GM18858 (cell line): ENCODE measurements at regions not wholly inside any gene's neighbourhood (a gene's known extent, or its start where the extent isn't known, plus 50 kb on each side); places are given as distances from the start of the nearest gene placed in this dataset.

Experiments
- ATAC-seq: cut with Tn5 transposase; IDR thresholded peaks from one replicate; pipeline ENCODE4 v1.9.1; 2021; ENCODE audit not compliant: unreplicated experiment

DNA sequence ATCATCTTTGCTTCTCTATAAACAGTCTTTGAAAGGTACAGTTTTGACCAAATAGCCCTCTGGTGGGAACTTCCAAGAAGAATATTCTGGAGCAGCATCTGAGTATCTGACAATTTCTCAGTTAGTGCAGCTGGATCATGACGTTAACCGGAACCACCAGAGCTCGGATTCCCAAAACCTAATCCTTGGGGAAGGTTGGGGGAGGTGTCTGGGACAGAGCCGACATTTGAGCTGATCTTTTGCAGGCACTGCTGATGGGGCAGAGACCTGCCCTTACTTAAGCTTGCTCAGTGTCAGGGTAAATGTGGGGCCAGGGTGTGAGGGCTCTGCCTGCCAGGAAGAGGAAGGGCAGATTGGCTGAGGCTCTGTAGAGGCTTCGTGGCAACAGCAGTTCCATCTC, 416.6 kb downstream of the DHX35 start:
- no peak for ATAC-seq

DNA sequence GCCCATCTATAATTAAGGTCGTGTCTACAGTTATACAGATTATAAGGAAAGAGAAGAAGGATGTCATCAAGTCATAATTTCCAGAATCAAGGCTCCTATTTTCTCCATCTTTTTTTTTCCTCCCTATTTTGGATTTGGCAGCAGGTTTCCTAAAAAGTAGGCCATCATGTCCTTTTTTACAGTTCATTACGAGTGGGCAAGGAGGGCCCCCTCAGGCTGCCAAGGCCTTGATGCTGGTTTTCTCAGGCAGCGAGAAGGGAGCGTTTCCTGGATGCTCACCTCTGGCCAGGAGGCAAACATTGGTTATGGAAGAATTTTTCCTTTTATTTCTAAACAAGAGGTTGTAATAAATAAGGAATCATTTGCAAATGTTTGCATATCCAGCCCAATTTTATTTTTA, 414.6 kb downstream of the DHX35 start:
- ATAC-seq, result no peak

DNA sequence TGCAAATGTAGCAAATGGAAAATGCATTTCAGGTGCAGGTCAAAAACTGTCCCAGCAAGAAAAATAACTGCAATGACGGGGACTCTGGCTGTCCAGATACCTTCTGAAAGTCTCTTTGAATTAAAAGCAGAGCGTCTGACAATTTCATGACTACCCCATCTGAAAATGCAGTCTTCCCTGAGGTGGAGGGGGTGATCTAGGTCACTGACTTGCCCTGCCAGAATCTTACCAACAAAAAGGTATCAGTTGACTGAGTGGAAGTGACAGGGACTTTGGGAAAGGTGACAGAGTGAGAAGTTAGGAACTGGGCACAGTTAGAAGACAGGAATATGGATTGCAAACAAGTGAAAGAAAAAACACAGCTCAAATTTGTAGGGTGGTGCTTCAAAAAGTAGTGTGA, 402.2 kb downstream of the DHX35 start:
- ATAC-seq, result no peak

GRCh38 chr20:39359981-39360620, 398.0 kb downstream of the DHX35 start:
- ATAC-seq, result no peak

DNA sequence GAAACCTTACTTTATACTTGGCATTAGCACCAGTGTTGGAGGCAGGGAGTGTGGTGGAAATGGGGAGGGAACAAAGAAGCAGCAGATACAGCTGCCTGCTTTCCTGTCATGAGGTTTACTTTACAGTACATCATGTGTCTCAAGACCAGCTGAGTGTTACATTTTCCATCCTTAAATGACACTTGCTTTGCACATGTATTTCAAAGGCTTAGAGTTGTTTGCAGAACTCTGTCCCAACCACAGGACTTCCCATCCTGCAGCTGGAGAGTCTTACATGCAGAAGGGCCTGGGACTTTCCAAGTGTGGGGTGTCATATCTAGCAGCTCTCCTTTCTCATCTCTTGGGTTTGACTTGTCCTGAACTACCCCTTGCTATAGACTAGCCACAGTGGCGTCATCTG, 395.9 kb downstream of the DHX35 start:
- peak; percentile 65 for ATAC-seq

- no peak for ATAC-seq
These were observed 394.8 kb downstream of the DHX35 start for GRCh38 chr20:39356908-39357307.

DNA sequence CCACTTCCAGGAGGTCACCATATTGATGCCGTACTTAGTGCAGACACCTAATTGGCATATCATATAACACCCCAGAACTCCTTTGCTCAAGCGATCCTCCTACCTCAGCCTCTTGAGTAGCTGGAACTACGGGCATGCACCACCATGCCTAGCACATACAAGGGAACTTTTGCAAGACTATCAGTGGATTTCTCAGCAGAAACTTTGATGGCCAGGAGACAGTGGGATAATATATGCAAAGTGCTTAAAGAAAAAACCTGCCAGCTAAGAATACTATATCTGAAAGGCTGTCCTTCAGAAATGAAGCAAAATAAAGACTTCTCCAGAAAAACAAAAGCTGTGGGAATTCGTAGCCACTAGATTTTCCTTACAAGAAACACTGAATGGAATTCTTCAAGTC, 387.1 kb downstream of the DHX35 start:
- ATAC-seq, result no peak

- no peak for ATAC-seq
These were observed 385.5 kb downstream of the DHX35 start for GRCh38 chr20:39347626-39348025.

DNA sequence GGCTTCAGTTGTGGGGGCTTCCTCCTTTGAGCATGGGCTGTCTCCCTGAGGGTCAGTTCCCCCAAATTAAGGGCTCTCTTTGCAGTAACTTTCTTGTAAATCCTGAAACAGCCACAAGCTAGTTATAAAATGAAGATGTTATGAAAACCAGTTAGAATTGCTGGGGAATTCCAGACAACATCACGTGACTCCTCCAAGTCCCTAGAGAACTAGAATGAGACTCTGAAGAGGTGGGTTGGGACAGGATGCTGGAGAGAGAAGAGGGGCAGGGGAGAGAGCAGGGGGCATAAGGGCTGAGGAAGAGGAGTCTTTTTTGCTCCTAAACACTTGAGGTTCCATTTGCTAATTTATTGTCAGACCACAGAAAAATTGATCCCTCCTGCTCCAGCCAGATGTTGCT, 380.3 kb downstream of the DHX35 start:
- ATAC-seq, result no peak

DNA sequence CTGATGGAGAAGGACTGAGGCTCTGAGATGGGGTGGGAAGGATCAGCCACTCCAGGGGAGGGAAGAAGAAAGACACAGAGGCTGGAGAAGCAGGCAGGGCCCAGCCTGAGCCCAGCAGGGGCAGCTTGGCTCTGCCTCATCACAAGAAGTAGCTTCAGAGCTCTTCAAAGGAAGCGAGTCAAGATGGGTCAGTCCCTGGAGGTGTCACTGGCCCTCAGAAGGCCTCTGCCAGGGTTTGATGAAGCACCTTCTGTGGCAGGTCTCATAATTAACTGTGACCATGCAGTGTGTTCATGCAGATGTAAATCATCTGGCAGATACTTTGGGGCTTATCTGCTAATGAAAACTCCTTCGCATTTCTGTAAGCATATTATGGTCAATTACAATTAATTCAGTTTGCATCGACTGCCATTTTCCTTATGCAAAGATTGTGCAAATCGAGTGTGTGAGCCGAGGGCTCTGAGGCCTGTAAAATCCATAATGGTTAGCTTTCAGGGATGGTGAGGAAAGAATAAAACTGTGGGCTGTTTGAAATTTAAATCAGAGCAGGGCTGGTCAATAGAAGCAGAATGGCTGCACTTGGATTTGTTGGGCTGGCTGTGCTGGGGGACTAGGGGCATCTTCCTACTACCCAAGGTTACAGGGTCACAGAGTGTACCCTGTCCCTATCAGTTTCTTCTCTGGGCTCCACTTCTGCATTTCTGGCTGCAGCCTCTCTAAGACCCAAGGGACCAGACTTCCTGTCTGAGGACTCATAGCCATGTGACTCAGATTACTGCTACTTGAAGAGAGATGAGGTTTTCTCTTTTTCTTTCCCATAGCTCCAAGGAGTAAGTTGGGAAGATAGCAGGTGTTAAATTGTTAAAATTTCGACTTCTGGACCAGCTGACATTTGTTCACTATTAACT, 376.6 kb downstream of the DHX35 start:
- peak; percentile 93 for ATAC-seq

DNA sequence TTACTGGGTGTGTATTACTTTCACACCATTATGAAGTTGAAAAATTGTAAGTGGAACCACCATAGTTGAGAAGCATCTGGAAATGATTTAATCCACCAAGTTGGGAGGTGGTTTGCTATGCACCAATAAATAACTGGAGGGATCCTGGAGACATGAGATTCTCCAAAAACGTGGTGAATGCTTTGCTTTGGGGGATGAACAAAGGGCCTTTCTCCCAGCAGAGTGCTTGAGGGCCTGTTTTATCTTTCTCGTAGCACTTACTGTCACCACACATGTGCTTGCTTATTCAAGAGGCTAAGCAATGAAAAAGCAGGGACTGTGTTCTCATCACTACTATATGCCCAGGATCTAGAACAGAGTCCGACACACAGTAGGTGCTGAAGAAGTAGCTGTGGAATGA, 371.1 kb downstream of the DHX35 start:
- ATAC-seq, result no peak

DNA sequence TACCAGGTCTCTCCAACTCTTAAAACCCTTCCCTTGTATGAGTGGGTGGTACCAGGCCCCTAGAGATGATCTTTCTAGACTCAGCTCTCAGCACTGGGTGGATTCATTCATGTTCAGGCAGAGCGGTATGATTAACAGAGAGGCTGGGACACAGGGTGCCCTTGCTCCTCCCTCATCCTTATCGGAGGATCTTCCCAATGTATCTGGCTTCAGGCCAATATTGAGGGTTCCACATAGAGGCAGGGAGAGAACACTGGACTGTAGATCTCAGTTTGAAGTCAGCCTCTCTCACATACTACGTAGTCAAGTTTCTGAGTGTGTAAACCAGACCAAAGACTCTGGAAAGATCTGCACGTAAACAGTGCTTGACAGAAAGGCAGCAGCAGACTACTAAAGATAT, 366.2 kb downstream of the DHX35 start:
- ATAC-seq, result no peak

- no peak for ATAC-seq
These were observed 363.9 kb downstream of the DHX35 start for GRCh38 chr20:39326050-39326449.

DNA sequence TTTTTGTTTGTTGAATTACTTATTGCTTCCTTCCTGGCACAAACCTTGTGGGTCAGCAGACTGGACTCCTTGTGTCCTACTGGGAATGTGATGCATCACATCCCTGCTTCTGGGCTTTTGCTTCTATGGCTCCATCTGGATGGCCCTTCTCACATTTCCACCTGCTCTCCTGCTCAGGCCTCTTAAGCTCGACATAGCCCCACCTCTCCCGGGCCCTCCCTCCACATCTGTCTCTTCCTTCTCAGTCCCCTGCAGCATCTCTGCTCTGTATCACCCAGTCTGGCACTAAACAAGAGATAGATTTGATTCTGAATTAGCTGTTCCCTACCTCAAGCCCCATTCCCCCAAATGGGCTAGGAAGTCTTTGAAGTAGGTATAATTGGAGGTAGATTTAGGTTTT, 356.8 kb downstream of the DHX35 start:
- no peak for ATAC-seq

DNA sequence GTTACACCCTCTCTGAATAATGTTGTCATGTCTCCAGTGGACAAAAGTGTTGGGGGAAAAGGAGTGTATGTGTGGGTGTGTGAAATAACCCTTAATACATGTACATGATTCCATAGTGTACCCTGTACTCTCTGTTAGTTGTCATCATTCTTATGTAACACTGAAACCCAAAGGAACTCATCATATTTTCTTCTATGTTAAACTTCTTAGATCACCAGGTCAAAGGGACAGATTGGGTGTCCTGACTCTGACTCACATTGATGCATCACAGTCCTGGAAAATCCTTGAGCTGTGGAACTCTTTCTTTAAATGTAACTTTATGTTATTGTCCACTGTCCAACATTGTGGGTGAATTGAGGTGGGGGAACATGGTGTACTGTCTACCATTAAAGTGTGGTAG, 350.5 kb downstream of the DHX35 start:
- ATAC-seq, result no peak

GRCh38 chr20:39311851-39312506, 349.8 kb downstream of the DHX35 start:
- ATAC-seq, result no peak

DNA sequence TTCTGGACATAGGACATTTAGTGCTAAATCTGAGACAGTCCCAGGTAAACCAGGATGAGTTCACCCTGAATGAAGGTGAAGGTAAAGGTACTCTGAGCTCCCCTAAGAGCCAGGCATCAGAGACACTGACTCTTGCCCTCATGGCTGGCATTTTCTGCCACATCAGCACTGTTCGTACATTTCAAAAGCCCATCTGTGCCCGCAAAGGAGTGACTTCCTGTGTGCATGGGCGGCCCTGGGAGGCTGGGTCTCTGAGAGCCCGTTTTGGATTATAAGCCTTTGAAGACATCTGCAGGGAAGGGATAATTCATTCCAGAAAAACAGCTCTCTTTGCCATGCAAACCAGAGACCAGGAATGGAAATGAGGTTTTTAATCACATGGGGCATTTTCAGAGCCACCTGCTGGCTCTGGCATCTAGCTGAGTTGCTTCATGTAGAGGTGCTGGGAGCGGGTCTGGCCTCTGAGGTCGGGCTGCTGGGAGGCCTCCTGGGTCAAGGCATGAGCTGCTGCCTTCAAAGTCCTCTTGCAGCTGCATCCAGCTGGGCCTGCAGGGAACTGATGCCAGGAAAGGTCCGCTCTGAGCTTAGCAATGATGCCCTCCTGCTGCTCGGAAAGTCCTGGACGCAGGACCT, 348.3 kb downstream of the DHX35 start:
- no peak for ATAC-seq

DNA sequence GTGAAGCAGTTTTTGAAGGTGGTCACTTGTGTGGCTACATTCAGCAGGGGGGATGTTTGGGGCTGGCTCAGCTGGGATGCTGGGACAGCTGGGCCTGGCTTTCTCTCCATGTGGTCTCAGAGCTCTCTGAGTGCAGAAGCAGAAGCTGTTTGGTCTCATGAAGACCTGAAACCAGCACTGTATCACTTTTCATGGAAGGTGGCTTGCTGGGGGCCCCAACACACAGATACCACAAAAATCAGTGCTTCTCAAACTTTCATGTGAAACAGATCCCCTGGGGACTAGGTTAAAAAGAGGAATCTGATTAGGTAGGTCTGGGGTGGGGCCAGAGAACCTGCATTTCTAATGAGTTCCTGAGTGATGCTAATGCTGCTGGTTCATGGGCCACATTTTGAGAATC, 347.3 kb downstream of the DHX35 start:
- ATAC-seq, result no peak

DNA sequence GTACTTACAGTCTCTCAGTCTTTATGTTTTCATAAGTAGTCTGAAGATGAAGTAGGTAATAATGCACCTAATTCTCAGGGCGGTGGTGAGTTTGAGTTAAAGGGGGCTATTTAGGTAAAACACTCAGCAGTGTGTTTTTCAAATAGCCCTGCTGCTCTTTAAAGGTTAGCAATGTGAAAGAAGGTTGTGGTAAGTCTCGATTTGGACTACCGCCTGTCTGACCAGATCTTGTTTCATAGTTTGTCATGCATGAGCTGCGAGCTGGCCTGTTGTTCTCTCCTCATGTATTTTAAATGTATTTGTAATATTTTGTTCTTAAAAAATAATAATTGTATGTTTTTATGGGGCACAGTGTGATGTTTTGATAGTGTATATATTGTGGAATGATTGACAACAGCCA, 340.2 kb downstream of the DHX35 start:
- ATAC-seq, result no peak

DNA sequence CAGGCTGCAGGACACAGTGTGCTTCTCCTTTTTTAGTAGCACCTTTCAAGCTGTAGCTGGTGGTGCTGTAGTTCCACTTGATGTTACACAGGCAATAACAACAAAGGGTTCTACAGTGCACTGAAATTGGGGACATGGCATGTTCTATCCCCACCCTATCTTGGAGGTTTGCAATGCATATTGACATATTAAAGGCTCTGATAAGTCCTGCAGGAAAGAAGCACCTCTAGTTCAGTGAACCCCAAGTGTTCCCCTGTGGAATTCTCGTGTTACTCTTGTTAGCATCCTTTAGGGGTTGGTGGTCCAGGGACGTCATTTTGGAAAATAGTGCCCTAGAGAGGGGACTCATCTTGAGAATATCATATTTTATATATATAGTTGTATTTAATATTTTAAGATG, 337.6 kb downstream of the DHX35 start:
- ATAC-seq, result no peak
